GM12892 (cell line): ENCODE measurements at regions not wholly inside any gene's neighbourhood (a gene's known extent, or its start where the extent isn't known, plus 50 kb on each side); places are given as distances from the start of the nearest gene placed in this dataset.

Source experiments
- DNase-seq: peaks from one replicate; pipeline ENCODE4 v3.0.0; 2011; ENCODE audit not compliant: insufficient read length
- FAIRE-seq: peaks from 2 replicates; lab custom pipeline; 2011; peaks lifted over from hg19 to GRCh38; lab: Jason Lieb, UNC
- POLR2A ChIP-seq: IDR thresholded peaks from 2 replicates; pipeline ENCODE4 v1.6.1; 2011; ENCODE audit warnings: low read depth, low read length, control low read depth
- POLR2AphosphoS5 ChIP-seq: IDR thresholded peaks from 2 replicates; pipeline ENCODE4 v1.6.1; 2011; ENCODE audit warnings: low read depth, low read length, control low read depth
- TAF1 ChIP-seq: IDR thresholded peaks from 2 replicates; pipeline ENCODE4 v1.6.1; 2011; ENCODE audit warnings: low read depth, mild to moderate bottlenecking, control low read depth, low read length, borderline replicate concordance

GRCh38 chr2:239574434-239575156 is 173.8 kb upstream of the HDAC4 start:
- DNase-seq (no peak), FAIRE-seq (no peak)
- no peak for TF ChIP-seq POLR2A
- TF ChIP-seq POLR2AphosphoS5 = no peak
- no peak for TF ChIP-seq TAF1

GRCh38 chr2:239574054-239574433 is 173.2 kb upstream of the HDAC4 start:
- DNase-seq = no peak
- no peak for TF ChIP-seq TAF1
- no peak for TF ChIP-seq POLR2AphosphoS5
- no peak for TF ChIP-seq POLR2A
- FAIRE-seq = no peak

- TF ChIP-seq POLR2A (no peak), POLR2AphosphoS5 (no peak), TAF1 (no peak)
- FAIRE-seq = no peak
- DNase-seq = no peak
Measured at GRCh38 chr2:239570971-239571520, 170.2 kb upstream of the HDAC4 start.

DNA sequence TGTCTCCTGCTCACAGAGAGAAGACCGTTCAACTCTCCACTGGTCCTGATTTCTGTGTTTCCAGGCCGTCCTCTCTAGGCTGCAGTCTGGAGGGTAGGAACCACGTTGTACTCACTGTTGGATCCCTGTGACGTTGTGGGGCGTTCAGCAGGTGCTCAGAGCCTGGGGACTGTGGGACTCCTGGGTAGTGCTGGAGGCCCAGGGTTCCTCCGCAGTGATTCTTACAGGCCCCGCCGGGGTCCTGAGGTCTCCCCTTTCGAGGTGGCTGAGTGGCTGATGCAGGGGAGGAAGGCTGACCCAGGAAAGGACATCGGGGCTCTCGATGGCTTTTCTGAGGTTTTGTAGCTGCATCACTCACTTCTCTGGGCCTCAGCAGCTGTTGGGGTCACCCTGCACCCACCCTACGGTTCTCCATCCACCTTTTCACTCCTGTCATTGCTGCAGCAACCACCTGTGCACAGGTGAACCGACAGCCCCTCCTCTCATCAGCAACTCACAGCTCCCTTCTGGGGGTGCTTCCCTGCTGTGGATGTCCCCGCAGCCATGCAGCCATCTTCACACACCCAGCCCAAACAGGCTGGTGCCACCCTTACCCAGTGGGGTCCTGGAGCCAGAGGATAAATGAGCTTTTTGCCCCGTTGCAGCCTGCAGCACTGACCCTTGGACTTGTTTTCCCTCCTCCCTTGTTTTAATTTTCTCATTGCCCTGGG is 169.6 kb upstream of the HDAC4 start:
- no peak for DNase-seq
- FAIRE-seq = no peak
- TF ChIP-seq POLR2A = no peak
- no peak for TF ChIP-seq POLR2AphosphoS5

DNA sequence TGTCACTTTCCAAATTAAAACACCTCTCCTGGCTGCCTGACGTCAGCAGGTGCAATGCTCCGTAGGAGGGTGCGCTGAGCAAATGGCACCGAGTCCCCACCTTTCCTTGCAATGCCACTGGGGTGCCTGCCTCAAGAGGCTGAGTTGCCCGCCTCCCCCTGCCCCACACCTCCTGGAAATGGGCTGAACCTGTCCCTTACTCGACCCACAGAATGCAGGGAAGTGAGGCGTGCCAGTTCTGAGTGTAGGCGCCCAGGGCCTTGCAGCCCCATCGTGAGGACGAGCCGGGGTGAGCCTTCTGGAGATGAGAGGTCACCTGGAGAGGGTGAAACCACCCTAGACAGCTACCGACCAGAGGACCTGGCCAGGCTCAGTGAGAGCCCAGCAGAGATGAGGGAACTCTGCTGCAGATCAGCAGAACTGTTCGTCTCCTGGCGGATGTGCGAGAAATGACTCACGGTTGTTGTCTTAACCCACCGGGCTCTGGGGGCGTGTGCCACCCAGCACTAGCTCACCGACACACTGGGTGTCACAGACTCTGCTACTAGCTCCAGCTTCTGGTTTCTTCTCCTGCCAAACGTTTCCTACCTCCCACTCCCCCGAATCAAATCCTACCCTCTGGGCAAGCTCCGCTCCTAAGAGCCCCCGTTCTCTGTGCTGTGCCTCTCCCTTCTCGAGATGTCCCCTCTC is 168.7 kb upstream of the HDAC4 start:
- FAIRE-seq (no peak), DNase-seq (no peak)
- TF ChIP-seq TAF1 (no peak), POLR2AphosphoS5 (no peak), POLR2A (no peak)

GRCh38 chr2:239568601-239569000 is 167.8 kb upstream of the HDAC4 start:
- no peak for FAIRE-seq
- TF ChIP-seq POLR2AphosphoS5 = no peak
- TF ChIP-seq POLR2A = no peak
- TF ChIP-seq TAF1 = no peak
- DNase-seq = no peak

GRCh38 chr2:239567786-239568185 is 167.0 kb upstream of the HDAC4 start:
- TF ChIP-seq POLR2AphosphoS5 = no peak
- no peak for TF ChIP-seq POLR2A
- no peak for TF ChIP-seq TAF1
- no peak for DNase-seq
- FAIRE-seq = no peak

DNA sequence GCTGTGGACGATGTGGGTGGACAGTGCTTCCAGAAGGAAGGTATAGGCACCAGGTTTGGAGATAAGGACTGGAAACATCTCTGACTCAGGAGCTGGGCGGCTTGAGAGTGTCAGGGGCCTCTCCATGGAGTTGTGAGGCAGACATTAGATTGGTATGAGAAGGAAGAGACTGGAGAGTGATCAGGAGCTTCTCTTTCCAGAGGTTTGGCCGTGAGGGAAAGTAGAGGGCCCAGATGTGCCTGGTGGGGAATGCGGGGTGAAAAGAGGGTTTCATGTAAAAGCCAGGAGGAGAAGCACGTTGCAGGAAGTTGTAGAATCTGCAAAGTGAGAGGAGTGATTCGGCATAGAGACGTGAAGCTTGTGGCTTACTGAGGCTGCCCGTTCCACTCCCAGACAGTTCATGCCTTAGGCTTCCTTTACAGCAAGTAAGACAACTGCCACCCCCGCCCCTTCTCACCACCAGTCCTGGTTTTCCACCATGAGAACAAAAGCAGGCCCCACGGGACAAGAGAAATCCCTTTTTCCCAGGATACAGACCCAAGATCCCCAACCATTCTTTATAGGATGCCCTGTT is 166.3 kb upstream of the HDAC4 start:
- DNase-seq = no peak
- no peak for TF ChIP-seq POLR2AphosphoS5
- FAIRE-seq = no peak

- TF ChIP-seq POLR2AphosphoS5 (no peak), POLR2A (no peak), TAF1 (no peak)
- FAIRE-seq = no peak
- DNase-seq = no peak
Measured at GRCh38 chr2:239566162-239566994, 165.6 kb upstream of the HDAC4 start.

GRCh38 chr2:239564587-239564986 is 163.8 kb upstream of the HDAC4 start:
- TF ChIP-seq POLR2A (no peak), TAF1 (no peak), POLR2AphosphoS5 (no peak)
- FAIRE-seq (no peak), DNase-seq (no peak)
